ENCODE measurements at regions not wholly inside any gene's neighbourhood (a gene's known extent, or its start where the extent isn't known, plus 50 kb on each side); places are given as distances from the start of the nearest gene placed in this dataset.

DNA sequence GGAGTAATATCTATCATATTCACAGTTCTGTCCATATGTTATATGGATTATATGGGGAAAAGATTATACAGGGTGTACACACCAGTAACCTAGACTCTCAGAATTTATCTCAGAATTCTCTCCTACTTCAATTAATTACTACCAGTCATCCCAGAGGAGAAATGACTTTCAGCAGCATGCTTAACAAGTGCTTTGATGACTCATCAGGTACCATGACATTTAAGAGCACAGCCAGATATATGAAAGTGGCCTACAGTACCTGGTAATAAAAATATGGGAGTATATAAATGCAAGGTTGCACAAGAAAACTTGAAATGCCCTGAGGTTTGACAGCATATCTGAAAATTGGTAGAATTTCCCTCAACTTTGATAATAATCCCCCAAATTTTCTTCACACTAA lies 1273.0 kb downstream of the OTOL1 start:
- TF ChIP-seq, protein P1, sequence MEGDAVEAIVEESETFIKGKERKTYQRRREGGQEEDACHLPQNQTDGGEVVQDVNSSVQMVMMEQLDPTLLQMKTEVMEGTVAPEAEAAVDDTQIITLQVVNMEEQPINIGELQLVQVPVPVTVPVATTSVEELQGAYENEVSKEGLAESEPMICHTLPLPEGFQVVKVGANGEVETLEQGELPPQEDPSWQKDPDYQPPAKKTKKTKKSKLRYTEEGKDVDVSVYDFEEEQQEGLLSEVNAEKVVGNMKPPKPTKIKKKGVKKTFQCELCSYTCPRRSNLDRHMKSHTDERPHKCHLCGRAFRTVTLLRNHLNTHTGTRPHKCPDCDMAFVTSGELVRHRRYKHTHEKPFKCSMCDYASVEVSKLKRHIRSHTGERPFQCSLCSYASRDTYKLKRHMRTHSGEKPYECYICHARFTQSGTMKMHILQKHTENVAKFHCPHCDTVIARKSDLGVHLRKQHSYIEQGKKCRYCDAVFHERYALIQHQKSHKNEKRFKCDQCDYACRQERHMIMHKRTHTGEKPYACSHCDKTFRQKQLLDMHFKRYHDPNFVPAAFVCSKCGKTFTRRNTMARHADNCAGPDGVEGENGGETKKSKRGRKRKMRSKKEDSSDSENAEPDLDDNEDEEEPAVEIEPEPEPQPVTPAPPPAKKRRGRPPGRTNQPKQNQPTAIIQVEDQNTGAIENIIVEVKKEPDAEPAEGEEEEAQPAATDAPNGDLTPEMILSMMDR (IDR thresholded peaks at IDR 0.05; ENCODE audit: insufficient read depth, low read depth, low read length): no peak
- TF ChIP-seq EZH2 (IDR thresholded peaks at IDR 0.05; ENCODE audit: insufficient read depth, low read length): no peak
